8988T (cell line): ENCODE measurements at regions not wholly inside any gene's neighbourhood (a gene's known extent, or its start where the extent isn't known, plus 50 kb on each side); places are given as distances from the start of the nearest gene placed in this dataset.

ENCODE experiments used
- DNase-seq: peaks from one replicate; pipeline ENCODE4 v3.0.0; 2011

GRCh38 chr14:98555440-98555839, 716.6 kb downstream of the BCL11B start:
- no peak for DNase-seq

GRCh38 chr14:98564006-98564405, 708.0 kb downstream of the BCL11B start:
- DNase-seq, result no peak

GRCh38 chr14:98564541-98564940, 707.5 kb downstream of the BCL11B start:
- DNase-seq, result no peak

GRCh38 chr14:98571104-98571503, 700.9 kb downstream of the BCL11B start:
- DNase-seq, result no peak

- DNase-seq, result no peak
Measured at GRCh38 chr14:98573082-98573481, 698.9 kb downstream of the BCL11B start.

GRCh38 chr14:98576463-98576862, 695.5 kb downstream of the BCL11B start:
- no peak for DNase-seq

- DNase-seq, result no peak
Measured at GRCh38 chr14:98578204-98578603, 693.8 kb downstream of the BCL11B start.

- DNase-seq, result no peak
Measured at GRCh38 chr14:98579140-98579539, 692.9 kb downstream of the BCL11B start.

GRCh38 chr14:98580131-98580678, 691.8 kb downstream of the BCL11B start:
- no peak for DNase-seq

GRCh38 chr14:98582276-98582675, 689.7 kb downstream of the BCL11B start:
- DNase-seq, result no peak

- no peak for DNase-seq
Measured at GRCh38 chr14:98591161-98591560, 680.8 kb downstream of the BCL11B start.

GRCh38 chr14:98592611-98593170, 679.3 kb downstream of the BCL11B start:
- DNase-seq, result no peak

- no peak for DNase-seq
Measured at GRCh38 chr14:98593361-98593761, 678.6 kb downstream of the BCL11B start.

- DNase-seq, result no peak
Measured at GRCh38 chr14:98594156-98594555, 677.8 kb downstream of the BCL11B start.

- no peak for DNase-seq
Measured at GRCh38 chr14:98598576-98598975, 673.4 kb downstream of the BCL11B start.

- DNase-seq, result no peak
Measured at GRCh38 chr14:98599082-98599481, 672.9 kb downstream of the BCL11B start.

GRCh38 chr14:98602983-98603382, 669.0 kb downstream of the BCL11B start:
- no peak for DNase-seq

- no peak for DNase-seq
Measured at GRCh38 chr14:98605043-98605442, 667.0 kb downstream of the BCL11B start.

- DNase-seq, result no peak
Measured at GRCh38 chr14:98606041-98606640, 665.9 kb downstream of the BCL11B start.

- DNase-seq, result no peak
Measured at GRCh38 chr14:98606816-98607215, 665.2 kb downstream of the BCL11B start.

- no peak for DNase-seq
Measured at GRCh38 chr14:98607341-98607910, 664.6 kb downstream of the BCL11B start.

- no peak for DNase-seq
Measured at GRCh38 chr14:98608071-98609060, 663.6 kb downstream of the BCL11B start.
